K562 (cell line): ENCODE measurements at regions not wholly inside any gene's neighbourhood (a gene's known extent, or its start where the extent isn't known, plus 50 kb on each side); places are given as distances from the start of the nearest gene placed in this dataset.

Experiments used
- ATAC-seq: fragments of 200-7000 bp; cut with Tn5 transposase; 3 replicates; pipeline ENCODE4 v1.9.1; 2020; ENCODE audit warnings: moderate library complexity
- BruUV-seq: library from RNA; stranded (reverse); fragments of 400-500 nt; replicated peaks from 2 replicates; lab custom pipeline; 2021; lab: Mats Ljungman, UMichigan
- CTCF ChIA-PET: fragments of 300-600 bp; formaldehyde crosslinking; extraction: SDS; loops from one replicate; lab custom pipeline; 2021; ENCODE audit warnings: low intra/inter-chr PET ratio; lab: Yijun Ruan, JAX
- POLR2A ChIA-PET: fragments of 300-600, 350-650 bp; sonication (Branson Sonifier 250); formaldehyde crosslinking; extraction: SDS; loops from one replicate; lab custom pipeline; 2021; ENCODE audit warnings: antibody characterized with exemption, inconsistent platforms; lab: Yijun Ruan, JAX
- DNase-seq, 4 experiments: peaks; one replicate each; pipeline versions ENCODE4 v3.0.0 to v3.0.0-alpha.2; 2011 to 2018; ENCODE audit warnings: low spot score in 3 of 4, mixed read lengths in 3 of 4; ENCODE audit errors: extremely low read depth in 1 of 4
- FAIRE-seq: peaks from 2 replicates; lab custom pipeline; 2011; peaks lifted over from hg19 to GRCh38; lab: Jason Lieb, UNC
- H2AFZ ChIP-seq: 2 replicates; pipeline ENCODE4 v1.6.0; 2011; ENCODE audit warnings: low read depth, low read length, control low read depth, inconsistent platforms
- H3K27ac ChIP-seq: fragments of 200-600 bp; 3 replicates; pipeline ENCODE4 v1.8.0; 2011; ENCODE audit warnings: low read depth, mild to moderate bottlenecking, control low read depth, inconsistent platforms, low read length, moderate library complexity, mixed read lengths; ENCODE audit errors: extremely low read depth
- H3K27me3 ChIP-seq, 2 experiments: fragments of 300-600 bp in 1 of 2; 2 replicates in 1 of 2; 3 replicates in 1 of 2; pipeline versions ENCODE4 v1.6.0 to v1.8.0; 2011; ENCODE audit warnings: inconsistent platforms in 2 of 2, low read length in 2 of 2, mild to moderate bottlenecking in 1 of 2, mixed read lengths in 1 of 2, moderate library complexity in 1 of 2; ENCODE audit not compliant: control insufficient read depth in 2 of 2, insufficient read depth in 2 of 2
- H3K36me3 ChIP-seq: fragments of 300-600 bp; 3 replicates; pipeline ENCODE4 v1.8.0; 2011; ENCODE audit warnings: mild to moderate bottlenecking, low read length, inconsistent platforms; ENCODE audit not compliant: control insufficient read depth, insufficient read depth
- H3K4me1 ChIP-seq, 2 experiments: fragments of 200-600 bp in 1 of 2; replicated peaks in 1 of 2; 2 replicates in 1 of 2; 3 replicates in 1 of 2; pipeline versions ENCODE4 v1.5.1 to v1.8.0; 2011; ENCODE audit warnings: inconsistent platforms in 2 of 2, low read length in 2 of 2, mild to moderate bottlenecking in 1 of 2, mixed read lengths in 1 of 2, moderate library complexity in 1 of 2; ENCODE audit not compliant: control insufficient read depth in 2 of 2, insufficient read depth in 2 of 2
- H3K4me2 ChIP-seq: 2 replicates; pipeline ENCODE4 v1.6.1; 2011; ENCODE audit warnings: low read length, control low read depth, inconsistent platforms, mixed read lengths; ENCODE audit not compliant: insufficient read depth
- H3K4me3 ChIP-seq: fragments of 200-600 bp; sonication (generic), shearing (Covaris generic); 2 replicates; pipeline ENCODE4 v1.5.1; 2016; ENCODE audit warnings: control low read depth, inconsistent platforms
- H3K79me2 ChIP-seq: fragments of 200-600 bp; 3 replicates; pipeline ENCODE4 v1.8.0; 2011; ENCODE audit warnings: low read length, inconsistent platforms; ENCODE audit not compliant: control insufficient read depth, insufficient read depth
- H3K9ac ChIP-seq, 2 experiments: 2 replicates each; pipeline versions ENCODE4 v1.6.0 to v1.6.1; 2011; ENCODE audit warnings: low read depth in 2 of 2, low read length in 2 of 2, control low read depth in 1 of 2, inconsistent platforms in 1 of 2, mild to moderate bottlenecking in 1 of 2, mixed read lengths in 1 of 2; ENCODE audit not compliant: insufficient read depth in 1 of 2
- H3K9me1 ChIP-seq: one replicate; pipeline ENCODE4 v1.6.0; 2011; ENCODE audit warnings: inconsistent platforms, mild to moderate bottlenecking, low read length, moderate library complexity; ENCODE audit not compliant: control insufficient read depth, insufficient read depth
- H3K9me3 ChIP-seq: replicated peaks from 2 replicates; pipeline ENCODE4 v1.5.1; 2011; ENCODE audit warnings: low read depth, low read length, inconsistent platforms; ENCODE audit not compliant: control insufficient read depth, insufficient read depth
- H4K20me1 ChIP-seq: replicated peaks from 2 replicates; pipeline ENCODE4 v1.6.1; 2011; ENCODE audit warnings: low read length, inconsistent platforms, mixed read lengths; ENCODE audit not compliant: control insufficient read depth, insufficient read depth
- E2F1 ChIP-seq: sonication (generic); formaldehyde crosslinking; IDR thresholded peaks from 2 replicates; pipeline ENCODE4 v1.8.1; 2023; ENCODE audit warnings: mild to moderate bottlenecking, missing genetic modification reagents, moderate library complexity
- ESRRB ChIP-seq: fragments of 250-450 bp; sonication (Bioruptor Pico); IDR thresholded peaks from 2 replicates; pipeline ENCODE4 v1.5.0; 2020; ENCODE audit warnings: mild to moderate bottlenecking, moderate library complexity, borderline replicate concordance
- MXD1 ChIP-seq: fragments of 250-450 bp; sonication (Bioruptor Pico); IDR thresholded peaks from 2 replicates; pipeline ENCODE4 v1.8.0; 2021; ENCODE audit warnings: borderline replicate concordance, mild to moderate bottlenecking, moderate library complexity; ENCODE audit not compliant: poor library complexity, severe bottlenecking
- NFATC3 ChIP-seq: fragments of 450-650 bp; IDR thresholded peaks from 2 replicates; pipeline ENCODE4 v1.6.1; 2017; ENCODE audit warnings: mild to moderate bottlenecking
- POU5F1 ChIP-seq: fragments of 150-350 bp; IDR thresholded peaks from 2 replicates; pipeline ENCODE4 v1.6.1; 2014; ENCODE audit warnings: borderline replicate concordance, low read length, low read depth, mild to moderate bottlenecking; ENCODE audit not compliant: partially characterized antibody
- STAT5B ChIP-seq: fragments of 250-450 bp; sonication (Bioruptor Pico); IDR thresholded peaks from 2 replicates; pipeline ENCODE4 v1.8.0; 2021; ENCODE audit warnings: mild to moderate bottlenecking, inconsistent platforms
- TFAM ChIP-seq: fragments of 250-450 bp; sonication (Bioruptor Pico); conservative IDR thresholded peaks from 2 replicates; pipeline ENCODE4 v1.5.0; 2021; ENCODE audit warnings: mild to moderate bottlenecking, moderate library complexity
- WHSC1 ChIP-seq: IDR thresholded peaks from one replicate; pipeline ENCODE4 v1.6.1; 2012; ENCODE audit warnings: low read length, control low read depth, inconsistent platforms
- ZBTB1 ChIP-seq: sonication (generic); formaldehyde crosslinking; IDR thresholded peaks from 2 replicates; pipeline ENCODE4 v1.8.1; 2023; ENCODE audit warnings: missing genetic modification reagents, low read depth, mild to moderate bottlenecking, borderline replicate concordance
- ZBTB2 ChIP-seq: fragments of 450-650 bp; IDR thresholded peaks from 2 replicates; pipeline ENCODE4 v1.6.1; 2016; ENCODE audit warnings: antibody characterized with exemption
- ZNF146 ChIP-seq: IDR thresholded peaks from one replicate; pipeline ENCODE4 v1.6.1; 2018; ENCODE audit warnings: missing compliant biosample characterization; ENCODE audit not compliant: unreplicated experiment
- ZNF57 ChIP-seq: fragments of 450-650 bp; formaldehyde crosslinking; IDR thresholded peaks from 2 replicates; pipeline ENCODE4 v1.4.0; 2020; ENCODE audit warnings: mild to moderate bottlenecking, moderate library complexity
- WGBS: fragments of 100-300 bp; shearing (Covaris generic); methylation state at CpG from one replicate; pipeline ENCODE4 v1.1.6; 2016; ENCODE audit warnings: low coverage, mixed read lengths; ENCODE audit not compliant: insufficient coverage; ENCODE audit errors: missing lambda C conversion rate; 5-methylcytosine and 5-hydroxymethylcytosine counted together
- in situ Hi-C: fragments of 300-500 bp; cut with MboI; formaldehyde crosslinking; loops from 4 replicates; pipeline ENCODE4 v1.15.0; 2018; ENCODE audit warnings: inconsistent platforms, mixed read lengths
- intact Hi-C: fragments of 100-400 bp; cut with micrococcal nuclease; formaldehyde crosslinking; loops from 2 replicates; pipeline ENCODE4 v1.14.2; 2022
- TF ChIP-seq, protein P1 (sequence below): conservative IDR thresholded peaks from 2 replicates; pipeline ENCODE4 v1.6.1; 2011; ENCODE audit warnings: low read depth, mild to moderate bottlenecking, low read length; ENCODE audit not compliant: control insufficient read depth

DNA sequence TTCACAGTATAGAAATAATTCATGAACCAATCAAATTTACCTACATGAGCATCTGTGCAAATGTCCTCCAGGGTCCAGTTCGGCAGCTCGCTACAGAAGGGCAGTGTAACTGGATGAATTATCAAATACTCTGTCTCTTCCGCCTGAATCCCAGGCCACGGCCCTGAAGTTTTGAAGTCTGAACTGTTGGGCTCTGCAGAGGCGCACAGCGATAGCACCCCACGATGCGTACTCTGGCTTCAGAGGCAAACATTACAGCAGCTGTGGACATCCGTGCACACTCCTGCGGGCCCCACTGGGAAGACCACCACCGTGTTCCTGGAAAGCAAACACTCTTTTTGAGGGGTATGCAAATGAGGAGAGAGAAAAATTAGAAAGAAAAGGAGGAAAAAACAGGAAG is 259.8 kb upstream of the TCERG1L start:
- Histone ChIP-seq H2AFZ (no peak overlapping the region), H3K4me2 (no peak overlapping the region), H4K20me1 (no peaks in the 10 kb centered on the region), H3K27ac (no peak overlapping the region), H3K4me3 (no peak overlapping the region), H3K9ac (no peak overlapping the region), H3K4me1 (no peaks in the 10 kb centered on the region), H3K27me3 (peaks cover 0 to 5% of the 10 kb centered on the region in 2 experiments; a peak in 1 of 5 replicates), H3K9me1 (no peaks in the 10 kb centered on the region), H3K79me2 (no peaks in the 10 kb centered on the region), H3K9me3 (no peaks in the 10 kb centered on the region), H3K36me3 (no peaks in the 10 kb centered on the region)
- POLR2A ChIA-PET: no interaction called here
- ATAC-seq (no peak), FAIRE-seq (no peak), DNase-seq (no peak)
- BruUV-seq: no TSS peak
- in situ Hi-C loops: no loop called here
- CTCF ChIA-PET: no interaction called here
- TF ChIP-seq ZBTB1 (CRISPR knock-in tag) (no peak), ZNF57 (CRISPR knock-in tag) (no peak), ZBTB2 (no peak), ZNF146 (CRISPR knock-in tag) (no peak), ESRRB (no peak), TFAM (CRISPR knock-in tag) (no peak), POU5F1 (no peak), WHSC1 (no peak), STAT5B (CRISPR knock-in tag) (no peak), E2F1 (CRISPR knock-in tag) (no peak), MXD1 (CRISPR knock-in tag) (no peak), NFATC3 (no peak)
- TF ChIP-seq, protein P1, sequence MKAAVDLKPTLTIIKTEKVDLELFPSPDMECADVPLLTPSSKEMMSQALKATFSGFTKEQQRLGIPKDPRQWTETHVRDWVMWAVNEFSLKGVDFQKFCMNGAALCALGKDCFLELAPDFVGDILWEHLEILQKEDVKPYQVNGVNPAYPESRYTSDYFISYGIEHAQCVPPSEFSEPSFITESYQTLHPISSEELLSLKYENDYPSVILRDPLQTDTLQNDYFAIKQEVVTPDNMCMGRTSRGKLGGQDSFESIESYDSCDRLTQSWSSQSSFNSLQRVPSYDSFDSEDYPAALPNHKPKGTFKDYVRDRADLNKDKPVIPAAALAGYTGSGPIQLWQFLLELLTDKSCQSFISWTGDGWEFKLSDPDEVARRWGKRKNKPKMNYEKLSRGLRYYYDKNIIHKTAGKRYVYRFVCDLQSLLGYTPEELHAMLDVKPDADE: no peak
- intact Hi-C loops: no loop called here
- WGBS: 1% methylated on average over 9 of the region's 11 CpGs
